ENCODE measurements at regions not wholly inside any gene's neighbourhood (a gene's known extent, or its start where the extent isn't known, plus 50 kb on each side); places are given as distances from the start of the nearest gene placed in this dataset.
"Not testable (repeated sequence)": the region's sequence is repeated elsewhere in the genome, so short reads cannot be mapped to it uniquely, and the experiment has no call there.

DNA sequence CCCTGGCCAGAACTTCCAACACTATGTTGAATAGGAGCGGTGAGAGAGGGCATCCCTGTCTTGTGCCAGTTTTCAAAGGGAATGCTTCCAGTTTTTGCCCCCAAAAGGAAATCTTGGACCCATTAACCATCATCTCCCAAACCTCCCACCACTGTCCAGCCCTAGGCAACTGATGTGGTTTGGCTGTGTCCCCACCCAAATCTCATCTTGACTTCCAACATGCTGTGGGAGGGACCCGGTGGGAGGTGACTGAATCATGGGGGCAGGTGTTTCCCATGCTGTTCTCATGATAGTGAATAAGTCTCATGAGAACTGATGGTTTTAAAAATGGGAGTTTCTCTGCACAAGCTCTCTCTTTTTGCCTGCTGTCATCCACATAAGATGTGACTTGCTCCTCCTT is 119.1 kb upstream of the RMDN2 start:
- DNase-seq (ENCODE audit: low read depth in 2 of 2) = not testable (repeated sequence)

DNA sequence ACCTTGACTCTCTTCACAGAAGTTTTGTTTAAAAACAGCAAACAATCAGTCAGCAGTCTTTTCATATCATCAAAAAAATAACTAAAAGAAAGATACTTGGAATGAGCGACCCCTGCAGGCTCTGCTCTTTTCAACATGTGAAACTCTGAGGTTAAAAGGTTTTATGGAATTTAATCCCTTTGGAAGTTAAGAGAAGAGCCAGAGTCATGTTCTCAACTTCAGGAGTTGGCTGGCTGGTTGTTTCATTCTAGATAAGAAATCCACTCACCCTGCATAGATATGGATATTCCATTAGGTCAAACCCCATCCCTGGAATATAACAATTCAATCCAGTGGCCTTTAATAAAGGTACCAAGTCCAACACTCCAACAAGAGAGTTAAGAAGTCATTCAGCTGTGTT is 115.6 kb upstream of the RMDN2 start:
- DNase-seq (ENCODE audit: low read depth in 2 of 2) = no peak

DNA sequence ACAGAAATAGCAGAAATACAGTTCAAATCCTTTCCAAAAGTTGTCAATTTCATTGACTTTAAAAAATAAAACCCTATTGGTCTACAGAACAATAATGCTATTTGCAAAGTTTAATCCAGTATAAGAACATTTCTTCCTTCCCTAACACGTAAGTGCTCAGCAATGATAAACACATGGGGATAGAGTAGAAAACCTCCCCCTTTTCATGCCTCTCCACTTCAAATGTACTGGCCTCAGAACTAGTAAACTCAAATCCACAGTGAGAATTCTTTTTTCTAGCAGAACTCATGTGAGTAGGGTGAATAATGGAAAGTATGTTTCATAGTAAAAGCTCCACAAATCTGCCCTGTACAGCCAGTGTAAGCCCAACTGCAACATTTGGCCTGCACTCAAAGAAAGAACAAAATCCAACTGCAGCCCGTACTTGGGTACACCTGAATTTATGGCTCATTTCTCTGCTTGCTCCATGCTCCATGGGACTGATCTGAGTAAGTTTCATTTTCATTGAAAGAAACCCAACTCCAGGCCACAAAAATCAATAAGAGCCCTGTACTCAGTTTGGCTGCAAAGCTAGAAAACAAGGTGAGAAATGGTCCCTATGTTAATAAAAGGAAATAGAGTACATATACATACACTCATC is 115.0 kb upstream of the RMDN2 start:
- no peak for DNase-seq (ENCODE audit: low read depth in 2 of 2)

DNA sequence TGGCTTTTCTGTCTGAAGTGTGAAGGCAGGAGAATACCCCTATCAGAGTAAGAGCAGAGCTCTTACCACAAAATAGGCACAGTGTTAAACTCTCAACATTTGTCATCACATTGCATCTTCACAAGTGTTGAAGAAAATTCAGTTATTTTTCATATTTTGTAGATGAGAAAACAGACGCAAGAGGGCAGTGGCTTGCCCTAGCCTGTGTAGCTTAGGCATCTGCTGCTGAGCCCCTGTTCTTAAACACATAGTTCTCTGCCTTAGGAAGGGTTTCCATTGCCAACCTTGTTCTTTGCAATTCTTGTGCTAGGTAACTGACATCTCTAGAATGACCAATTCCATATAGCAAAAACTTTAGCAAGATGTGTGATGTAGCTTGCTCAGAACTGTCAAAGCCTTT is 112.7 kb upstream of the RMDN2 start:
- DNase-seq (ENCODE audit: low read depth in 2 of 2) = no peak

DNA sequence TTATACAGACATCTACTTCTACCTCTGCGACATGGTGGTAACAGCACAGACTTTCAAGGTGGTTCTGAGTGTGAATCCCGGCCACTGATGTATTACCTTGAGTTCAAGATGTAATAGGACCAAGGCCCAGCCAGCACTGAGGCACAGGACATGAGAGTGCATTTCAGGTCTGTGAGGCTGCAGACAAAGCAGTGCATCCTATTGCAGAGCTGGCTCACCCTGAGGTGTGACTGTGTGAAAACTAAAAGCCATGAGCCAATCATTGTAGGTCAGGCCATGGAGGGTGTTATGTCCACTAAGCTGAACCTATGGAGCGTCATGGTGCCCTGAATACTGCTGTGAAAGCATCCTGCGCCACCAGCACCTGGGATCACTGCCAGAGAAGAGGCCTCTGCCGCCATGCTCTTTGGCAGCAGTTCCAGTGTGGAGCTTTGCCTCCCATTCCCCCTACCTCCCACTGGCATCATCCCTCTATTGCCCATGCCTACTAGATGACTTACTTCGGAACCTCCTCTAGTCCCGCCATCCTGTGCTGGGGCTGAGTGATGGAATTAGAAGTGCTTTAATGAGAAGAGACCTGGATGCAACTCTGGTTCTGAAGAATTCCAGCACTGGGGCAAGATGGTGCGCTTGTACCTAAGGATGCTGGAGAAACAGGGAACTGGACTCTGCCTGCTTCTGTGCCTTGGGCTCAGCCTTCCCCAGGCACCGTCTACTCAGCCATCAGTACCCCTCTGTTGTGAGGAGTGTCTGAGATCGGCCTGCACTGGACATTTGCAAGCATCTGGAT is 112.0 kb upstream of the RMDN2 start:
- DNase-seq (ENCODE audit: low read depth in 2 of 2) = no peak

DNA sequence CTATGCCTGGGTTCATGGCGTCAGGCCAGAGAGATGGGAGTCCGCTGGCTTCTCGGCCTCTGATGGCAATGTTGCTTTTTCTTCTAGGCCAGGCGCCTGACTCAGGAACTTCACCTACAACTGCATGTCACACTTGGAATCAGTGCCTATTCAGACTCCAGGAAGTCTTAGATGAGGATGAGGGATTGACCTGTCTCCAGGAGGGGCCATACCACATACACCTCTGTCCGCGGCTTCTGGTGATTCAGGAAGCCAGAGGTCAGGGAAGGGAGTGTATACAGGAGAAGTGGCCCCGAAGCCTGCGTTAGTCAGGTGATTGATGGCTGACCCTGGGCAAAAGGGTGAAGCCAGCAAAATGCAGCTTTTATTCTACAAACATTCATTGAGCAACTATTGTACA is 109.1 kb upstream of the RMDN2 start:
- DNase-seq (ENCODE audit: low read depth in 2 of 2) = no peak

DNA sequence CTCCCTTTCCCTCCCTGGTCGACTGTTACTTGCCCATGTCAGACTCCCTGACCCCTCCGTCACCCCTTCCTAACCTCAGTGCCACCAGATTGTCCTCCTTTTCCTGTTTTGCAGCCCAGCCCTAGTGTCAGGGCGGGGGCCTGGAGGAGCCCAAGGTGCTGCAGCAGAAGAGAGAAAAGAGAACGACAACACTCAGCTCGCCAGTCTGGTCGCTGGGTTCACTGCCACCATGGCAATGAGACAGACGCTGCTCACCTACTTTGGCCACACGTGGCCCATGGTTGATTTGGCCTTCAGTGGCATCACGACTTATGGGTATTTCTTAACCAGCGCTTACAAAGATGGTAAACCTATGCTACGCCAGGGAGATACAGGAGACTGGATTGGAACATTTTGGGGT is 108.4 kb upstream of the RMDN2 start:
- DNase-seq (ENCODE audit: low read depth in 2 of 2) = no peak

DNA sequence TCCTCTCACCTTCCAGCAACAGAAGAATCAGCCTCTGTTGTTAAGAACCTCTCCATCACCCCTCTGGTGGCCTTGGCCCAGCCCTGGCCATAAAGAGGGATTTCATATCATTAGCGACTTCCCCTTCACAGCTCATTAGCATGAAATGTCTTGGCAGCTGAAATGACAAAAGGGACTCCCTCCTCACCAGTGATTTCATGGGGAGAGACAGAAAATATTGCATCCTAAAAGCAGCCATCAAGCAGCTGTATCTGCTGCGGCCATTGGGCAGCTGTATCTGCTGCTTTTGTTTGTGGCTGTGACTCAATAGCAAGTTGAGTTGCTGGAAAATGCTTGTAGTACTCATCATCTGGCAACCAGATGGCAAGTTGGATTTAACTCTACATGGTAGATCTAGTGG is 105.9 kb upstream of the RMDN2 start:
- no peak for DNase-seq (ENCODE audit: low read depth in 2 of 2)

DNA sequence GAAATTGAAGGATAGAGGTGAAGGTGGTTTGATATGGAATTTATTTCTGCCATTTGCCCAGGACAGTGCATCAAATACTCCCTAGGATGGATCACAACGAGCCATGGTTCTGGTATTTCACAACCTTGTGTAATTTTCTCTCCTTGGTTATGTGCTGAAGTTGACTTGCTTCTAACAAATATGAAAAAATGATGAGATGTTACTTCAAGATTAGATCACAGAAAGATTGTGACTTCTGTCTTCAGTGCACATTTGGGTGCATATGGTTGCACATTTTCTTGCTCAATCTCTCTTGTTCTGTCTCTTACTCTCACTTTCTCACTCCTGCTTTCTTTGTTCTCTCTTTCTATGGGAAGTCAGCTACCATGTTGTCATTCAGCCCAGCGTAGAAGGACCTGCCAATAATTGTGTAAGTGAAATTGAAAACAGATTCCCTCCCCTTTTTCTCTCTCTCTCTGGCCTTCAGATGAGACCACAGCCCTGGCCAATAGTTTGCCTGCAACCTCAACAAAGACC is 104.6 kb upstream of the RMDN2 start:
- no peak for DNase-seq (ENCODE audit: low read depth in 2 of 2)

DNA sequence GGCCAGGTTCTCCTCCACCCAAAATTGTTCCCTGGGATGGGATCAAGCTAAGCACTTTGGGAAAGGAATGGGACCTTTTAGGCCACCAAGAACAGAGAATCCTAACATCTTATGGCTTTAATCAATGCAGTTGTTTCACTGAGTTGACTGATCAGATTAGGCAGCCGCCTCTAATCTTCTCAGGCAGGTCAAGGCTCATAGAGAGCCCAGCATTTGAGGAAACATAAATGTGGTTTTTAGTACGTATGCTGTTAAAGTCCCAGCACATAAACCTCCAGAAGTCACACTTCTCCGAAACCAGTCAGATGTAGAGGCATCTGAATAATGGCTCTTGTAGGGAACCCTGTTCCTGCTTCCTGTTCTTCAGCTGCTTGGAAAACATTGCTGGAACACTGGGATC is 99.5 kb upstream of the RMDN2 start:
- no peak for DNase-seq (ENCODE audit: low read depth in 2 of 2)

DNA sequence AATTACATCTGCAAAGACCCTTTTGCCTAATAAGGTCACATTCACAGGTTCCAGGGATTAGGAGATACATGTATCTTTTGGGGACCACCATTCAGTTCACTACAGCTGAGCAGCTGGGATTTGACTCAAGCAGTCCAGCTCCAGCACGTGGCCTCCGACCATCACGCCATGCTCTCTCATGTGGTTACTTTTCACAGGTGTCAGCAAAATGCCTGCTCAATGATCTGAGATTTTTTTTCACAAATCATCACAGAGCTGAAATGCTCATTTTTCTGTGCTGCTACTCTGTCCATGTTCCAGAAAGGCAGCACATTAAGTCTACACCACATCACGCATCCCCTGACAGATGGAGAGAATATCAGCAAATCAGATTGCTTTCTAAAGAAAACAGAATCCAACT is 98.5 kb upstream of the RMDN2 start:
- DNase-seq (ENCODE audit: low read depth in 2 of 2) = no peak

DNA sequence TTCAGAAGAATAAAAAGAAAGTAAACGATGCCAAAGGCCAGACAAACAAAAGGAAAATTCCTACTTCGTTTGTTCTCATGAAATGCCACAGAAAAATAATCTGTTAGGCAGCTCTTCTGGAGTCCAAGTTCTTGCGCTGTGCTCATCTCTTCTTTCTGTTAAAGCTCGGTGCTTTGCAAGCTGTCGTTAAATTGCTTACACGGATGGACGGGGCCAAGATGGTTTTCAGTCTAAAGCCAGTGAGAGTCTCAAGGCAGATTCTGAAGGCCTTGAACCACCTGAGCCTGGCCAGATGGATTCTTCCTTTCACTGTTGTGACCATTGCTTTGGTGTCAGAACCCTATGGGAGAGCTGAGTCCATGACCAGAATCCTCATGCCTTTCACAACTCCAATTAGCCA is 97.6 kb upstream of the RMDN2 start:
- DNase-seq (ENCODE audit: low read depth in 2 of 2) = no peak

DNA sequence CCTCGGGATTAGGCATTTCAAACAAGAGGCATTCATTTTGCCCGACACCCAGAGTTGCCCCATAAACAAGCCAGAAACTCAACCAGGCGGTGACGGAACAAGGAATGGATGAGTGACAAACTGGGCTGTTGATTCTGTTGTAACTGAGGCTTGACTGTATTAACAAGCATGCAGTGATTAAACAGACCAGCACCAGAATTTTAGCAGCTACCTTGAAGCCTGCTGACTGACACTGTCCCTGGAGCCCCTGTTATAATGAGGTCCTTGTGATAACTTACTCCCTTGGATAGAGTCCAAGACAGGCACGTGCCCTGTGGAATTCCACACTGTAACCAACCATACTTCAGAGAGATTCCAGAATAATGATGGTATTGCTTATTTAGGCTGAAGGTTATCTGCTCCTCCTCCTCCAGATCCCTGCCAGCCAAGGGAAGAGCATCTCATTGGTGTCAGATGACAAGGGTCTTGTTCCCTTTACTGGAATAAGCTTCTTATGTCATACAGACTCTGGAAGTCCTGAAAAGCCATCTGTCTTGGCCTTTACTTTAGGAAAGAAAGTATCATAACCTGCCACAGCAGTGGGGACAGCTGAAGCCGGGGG is 97.1 kb upstream of the RMDN2 start:
- DNase-seq (ENCODE audit: low read depth in 2 of 2) = no peak

DNA sequence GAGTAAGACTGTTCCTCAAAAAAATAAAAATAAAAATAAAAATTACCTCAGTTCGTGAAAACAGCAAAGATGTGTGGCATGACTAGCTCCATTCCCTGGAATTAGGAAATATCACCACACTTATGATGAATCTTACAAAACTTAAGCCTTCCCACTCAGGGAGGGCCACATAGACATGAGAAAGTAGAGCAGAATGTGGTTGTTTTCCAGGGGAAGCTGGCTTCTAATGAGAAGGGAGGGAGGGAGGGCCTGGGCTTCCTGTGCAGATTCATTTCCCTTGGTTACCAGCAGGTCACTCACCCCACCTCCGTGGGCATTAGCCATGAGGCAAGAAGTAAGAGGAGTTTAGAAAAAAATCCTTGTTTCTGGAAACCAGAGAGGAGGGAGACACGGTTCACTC is 95.9 kb upstream of the RMDN2 start:
- DNase-seq (ENCODE audit: low read depth in 2 of 2) = no peak

DNA sequence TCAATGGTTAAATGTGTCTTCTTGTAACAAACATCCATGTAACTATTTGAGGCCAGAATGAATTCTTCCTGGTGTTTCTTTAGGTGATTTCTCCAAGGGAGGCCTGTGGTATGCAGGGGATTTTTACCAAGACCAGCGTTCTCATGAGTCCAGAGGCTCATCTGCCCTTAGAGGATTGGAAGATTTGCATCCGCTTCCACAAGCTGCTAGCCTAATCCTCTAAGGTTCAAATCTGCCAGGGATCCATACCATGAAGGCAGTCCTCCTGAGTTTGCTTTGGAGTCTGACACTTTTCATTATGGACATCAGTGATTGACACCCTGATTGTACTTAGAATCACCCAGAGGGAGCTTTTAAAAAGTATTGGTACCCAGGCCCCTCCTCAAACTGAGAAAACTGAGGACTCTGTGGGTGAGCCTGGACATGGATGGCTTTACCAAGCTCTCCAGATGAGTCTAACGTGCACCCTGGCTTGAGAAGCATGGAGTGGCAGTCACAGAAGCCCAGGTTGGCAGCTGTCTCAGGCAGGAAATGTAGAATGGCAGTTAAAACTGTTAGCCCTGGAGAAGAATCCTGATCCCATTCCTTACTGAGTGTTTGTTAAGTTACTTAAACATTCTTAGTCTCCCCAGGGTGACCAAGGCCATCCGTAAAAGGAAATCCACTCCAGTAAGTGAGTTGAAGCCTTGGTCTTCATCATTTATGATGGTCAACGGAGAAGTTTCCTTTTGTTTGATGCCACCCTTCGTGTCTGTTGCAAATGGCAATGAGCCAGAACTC is 95.3 kb upstream of the RMDN2 start:
- DNase-seq (ENCODE audit: low read depth in 2 of 2) = no peak

DNA sequence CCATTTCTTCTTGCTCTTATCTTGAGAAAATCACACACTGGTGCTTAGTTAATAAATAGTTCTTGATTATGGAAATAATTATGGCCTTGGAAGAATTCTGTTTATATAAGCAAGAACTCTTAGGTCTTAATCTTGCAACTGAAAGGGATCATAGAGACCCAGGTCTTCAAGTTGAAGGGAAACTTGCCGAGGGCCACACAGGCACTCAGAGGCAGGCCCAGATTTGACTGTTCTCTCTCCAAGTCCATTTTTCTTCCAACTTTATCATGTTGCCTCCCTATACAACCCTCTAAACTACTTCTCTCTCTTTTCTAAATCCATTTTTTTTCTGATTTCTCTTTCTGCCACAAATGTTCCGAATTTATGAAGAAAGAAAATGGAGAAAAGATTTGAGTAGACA is 94.5 kb upstream of the RMDN2 start:
- DNase-seq (ENCODE audit: low read depth in 2 of 2) = no peak

DNA sequence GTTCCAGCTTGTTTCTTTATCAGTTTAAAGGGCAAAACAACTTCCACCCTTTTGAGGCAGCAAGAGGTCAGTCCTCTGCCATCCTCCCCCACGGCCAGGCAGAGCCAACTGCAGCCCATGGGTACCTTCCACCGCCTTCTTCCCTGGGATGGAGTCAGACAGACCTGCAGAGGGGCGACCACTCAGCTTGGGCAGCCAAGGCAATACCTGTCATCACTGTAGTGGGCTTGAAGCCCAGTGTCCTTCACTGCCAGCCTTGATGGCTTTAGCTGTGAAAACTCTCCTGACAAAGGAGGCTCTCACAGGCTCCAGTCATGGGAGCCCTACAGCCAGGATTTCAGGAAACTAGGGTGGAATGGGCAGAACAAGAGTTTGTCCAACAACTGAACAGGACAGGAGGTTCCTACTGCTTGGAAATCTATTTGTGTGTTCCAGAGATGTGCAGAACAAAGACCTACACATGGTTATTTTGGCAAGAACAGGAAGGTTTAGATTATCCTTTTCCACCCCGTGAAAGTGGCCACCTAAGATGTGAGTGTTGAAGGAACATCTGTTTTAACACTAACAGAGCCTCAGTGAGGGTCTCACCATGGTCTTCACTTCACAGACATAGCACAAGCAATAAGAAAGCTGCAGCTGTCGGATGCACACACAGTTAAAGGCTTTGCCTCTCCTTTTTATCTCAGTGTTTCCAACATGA is 93.9 kb upstream of the RMDN2 start:
- no peak for DNase-seq (ENCODE audit: low read depth in 2 of 2)

DNA sequence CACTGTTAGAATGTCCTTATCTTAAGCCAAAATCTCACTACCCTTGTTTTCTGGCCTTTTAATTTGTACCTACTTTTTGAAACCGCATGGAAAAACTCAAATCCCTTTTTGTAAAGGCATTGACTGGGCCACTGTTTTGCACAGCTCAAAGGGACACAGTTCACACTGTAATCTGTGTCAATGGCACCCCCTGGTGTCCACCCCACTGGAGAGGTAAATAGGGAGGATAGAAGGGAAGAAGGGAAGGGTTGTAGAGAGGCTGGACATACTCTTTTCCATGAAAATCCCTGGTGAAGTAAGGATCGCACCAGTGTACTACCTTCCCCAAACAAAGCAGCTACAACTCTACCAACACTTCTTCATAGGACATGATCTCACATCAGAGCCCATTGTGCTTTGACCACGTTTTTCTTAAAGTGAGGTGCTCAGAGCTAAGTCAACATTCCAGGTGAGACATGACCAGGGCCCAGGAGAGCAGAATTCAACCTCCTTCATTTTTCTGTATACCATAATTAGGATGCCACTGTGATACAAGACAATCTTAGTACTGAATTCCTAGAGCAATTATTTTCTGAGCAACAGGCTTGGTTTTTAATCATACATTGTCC is 92.4 kb upstream of the RMDN2 start:
- DNase-seq (ENCODE audit: low read depth in 2 of 2) = peak; percentile 58 to 81

DNA sequence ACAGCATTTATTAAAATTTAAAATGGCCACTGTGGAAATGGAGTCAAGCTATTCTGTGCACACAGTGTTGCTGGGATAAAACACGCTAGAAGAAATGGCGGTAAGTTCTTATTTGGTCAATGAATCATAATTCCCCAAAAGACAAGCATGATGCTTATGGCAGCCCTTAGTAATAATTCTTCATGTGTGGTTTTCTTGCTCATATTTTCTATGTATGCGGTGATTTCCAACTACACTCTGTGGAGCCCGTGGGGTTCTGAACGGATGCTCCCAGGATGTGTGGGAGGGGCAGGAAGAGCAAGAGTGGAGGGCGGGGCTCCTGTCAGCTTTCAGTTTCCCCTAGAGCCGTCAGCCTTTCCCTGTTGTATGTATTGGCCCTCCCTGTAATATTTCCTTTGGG is 91.7 kb upstream of the RMDN2 start:
- peak in 1 of 2 donors; percentile 7 for DNase-seq (ENCODE audit: low read depth in 2 of 2)

DNA sequence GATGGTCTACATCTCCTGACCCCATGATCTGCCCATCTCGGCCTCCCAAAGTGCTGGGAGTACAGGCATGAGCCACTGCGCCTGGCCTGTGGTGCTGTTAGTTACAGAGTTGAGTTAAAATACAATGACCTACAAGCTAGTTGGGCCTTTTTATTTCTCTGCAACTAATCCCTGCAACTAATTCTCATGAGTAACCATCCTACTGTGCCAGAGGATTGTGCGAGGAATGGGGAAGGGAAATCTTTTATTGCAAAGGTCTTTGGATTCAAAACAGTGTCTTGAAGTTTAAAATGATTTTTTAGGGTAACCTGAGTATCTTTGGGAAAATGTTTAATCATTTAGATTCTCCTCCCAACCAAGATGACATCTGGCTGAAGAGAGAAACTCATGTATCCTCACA is 88.8 kb upstream of the RMDN2 start:
- no peak for DNase-seq (ENCODE audit: low read depth in 2 of 2)

DNA sequence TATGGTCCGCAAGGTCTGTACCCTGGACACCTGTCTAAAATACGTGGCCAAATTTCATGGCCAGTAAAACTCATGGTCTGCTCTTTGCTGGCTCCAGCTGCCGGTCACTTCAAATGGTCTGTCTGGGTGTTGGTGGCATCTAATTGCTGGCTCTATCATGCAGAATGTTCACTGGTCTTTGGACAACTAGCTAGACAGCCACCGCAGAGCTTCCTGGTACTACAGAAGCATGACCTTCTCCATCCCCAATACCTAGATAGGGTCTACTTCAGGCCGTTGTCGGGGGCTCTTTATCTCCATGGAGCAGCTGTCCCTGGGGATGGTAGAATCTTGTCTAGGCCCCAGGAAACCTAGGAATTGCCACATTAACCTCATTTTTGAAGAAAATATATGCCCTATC is 88.4 kb upstream of the RMDN2 start:
- DNase-seq (ENCODE audit: low read depth in 2 of 2) = no peak
